Natural killer cell treated with Interleukin-12 subunit alpha and Interleukin-12 subunit beta and Interleukin-15 and Interleukin-18, amount 100 ng/mL, for 72 hours (primary cell): ENCODE measurements at regions not wholly inside any gene's neighbourhood (a gene's known extent, or its start where the extent isn't known, plus 50 kb on each side); places are given as distances from the start of the nearest gene placed in this dataset.

Experiments
- ATAC-seq, 2 donors: fragments of 150-1000 bp; cut with Tn5 transposase in 1 of 2; sonication (Bioruptor Pico), chemical (Tn5 transposase) in 1 of 2; 2 replicates each; pipeline ENCODE4 v1.10.0; 2021
- DNase-seq: peaks from one replicate; pipeline ENCODE4 v3.0.0; 2022; ENCODE audit warnings: low spot score
- H3K27ac Mint-ChIP-seq, 2 donors: 1 replicate in 1 of 2; 2 replicates in 1 of 2; pipeline ENCODE4 v1.8.0; 2022; ENCODE audit warnings: mixed read lengths in 2 of 2, mild to moderate bottlenecking in 1 of 2, moderate library complexity in 1 of 2
- H3K27me3 Mint-ChIP-seq, 2 donors: 1 replicate in 1 of 2; 2 replicates in 1 of 2; pipeline ENCODE4 v1.8.0; 2022; ENCODE audit warnings: mixed read lengths in 2 of 2
- H3K36me3 Mint-ChIP-seq: one replicate; pipeline ENCODE4 v1.8.0; 2022; ENCODE audit warnings: mixed read lengths
- H3K4me1 Mint-ChIP-seq, 2 donors: 1 replicate in 1 of 2; 2 replicates in 1 of 2; pipeline ENCODE4 v1.8.0; 2022; ENCODE audit warnings: low read depth in 2 of 2, mixed read lengths in 2 of 2, mild to moderate bottlenecking in 1 of 2
- H3K4me3 Mint-ChIP-seq: one replicate; pipeline ENCODE4 v1.8.0; 2022; ENCODE audit warnings: mixed read lengths
- H3K9me3 Mint-ChIP-seq: 2 replicates; pipeline ENCODE4 v1.8.0; 2022; ENCODE audit warnings: mixed read lengths

DNA sequence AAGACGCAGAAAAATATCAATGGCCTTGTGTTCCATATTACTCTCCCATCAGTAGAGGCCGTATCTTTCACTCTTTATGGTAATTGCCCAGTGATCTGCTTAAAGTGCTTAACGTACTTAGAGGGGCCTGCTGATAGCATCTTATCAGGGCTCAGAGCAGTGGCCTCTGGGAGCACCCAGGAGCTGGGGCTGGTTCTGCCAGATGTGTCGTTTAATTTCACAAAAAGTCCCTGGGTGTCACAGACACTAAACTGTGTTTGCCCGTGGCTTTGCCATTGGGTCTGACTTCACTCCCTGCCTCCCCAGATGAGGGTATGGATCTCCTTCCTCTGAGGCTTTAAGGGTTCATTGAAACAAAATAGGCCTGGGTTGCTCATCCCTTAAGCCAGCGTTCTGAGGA, 435.3 kb downstream of the GATA3 start:
- peaks cover 35 to 40% of the 10 kb centered on the region in 2 donors for H3K27me3 Mint-ChIP-seq
- DNase-seq: no peak
- H3K27ac Mint-ChIP-seq: no peak overlapping the region
- no peaks in the 10 kb centered on the region for H3K9me3 Mint-ChIP-seq
- H3K4me3 Mint-ChIP-seq: no peak overlapping the region
- no peaks in the 10 kb centered on the region for H3K4me1 Mint-ChIP-seq
- H3K36me3 Mint-ChIP-seq: no peaks in the 10 kb centered on the region
- ATAC-seq: no peak

GRCh38 chr10:8498290-8498689, 443.8 kb downstream of the GATA3 start:
- Mint-ChIP-seq H3K27ac (no peak overlapping the region), H3K27me3 (peaks cover 41 to 58% of the 10 kb centered on the region in 2 donors), H3K4me3 (no peak overlapping the region), H3K9me3 (no peaks in the 10 kb centered on the region), H3K4me1 (peaks cover 0 to 5% of the 10 kb centered on the region in 2 donors), H3K36me3 (no peaks in the 10 kb centered on the region)
- ATAC-seq (no peak), DNase-seq (no peak)

DNA sequence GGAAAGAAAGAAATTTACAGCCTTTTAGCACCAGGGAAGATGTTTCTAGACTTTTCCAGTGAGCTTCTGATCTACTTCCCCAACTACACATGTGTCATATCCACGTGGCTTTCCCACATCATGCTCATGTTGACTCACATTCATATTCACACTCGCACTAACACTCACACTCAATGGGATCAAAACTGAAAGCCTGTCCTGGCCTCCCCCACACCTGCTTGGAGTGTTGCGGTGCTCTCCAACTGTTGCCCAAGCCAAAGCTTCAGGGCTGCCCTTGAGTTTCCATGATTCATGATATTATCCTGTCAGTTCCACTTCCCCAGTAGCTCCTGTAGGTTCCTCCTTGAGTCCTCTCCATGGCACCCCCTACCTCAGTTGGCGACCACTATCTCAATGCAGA, 444.4 kb downstream of the GATA3 start:
- H3K4me1 Mint-ChIP-seq: peaks cover 0 to 5% of the 10 kb centered on the region in 2 donors
- H3K27me3 Mint-ChIP-seq: peaks cover 37 to 52% of the 10 kb centered on the region in 2 donors
- H3K36me3 Mint-ChIP-seq: no peaks in the 10 kb centered on the region
- DNase-seq: no peak
- H3K27ac Mint-ChIP-seq: no peak overlapping the region
- no peaks in the 10 kb centered on the region for H3K9me3 Mint-ChIP-seq
- H3K4me3 Mint-ChIP-seq: no peak overlapping the region
- no peak for ATAC-seq

GRCh38 chr10:8499312-8499711, 444.8 kb downstream of the GATA3 start:
- Mint-ChIP-seq H3K27ac (no peak overlapping the region), H3K36me3 (no peaks in the 10 kb centered on the region), H3K27me3 (peaks cover 34 to 50% of the 10 kb centered on the region in 2 donors), H3K4me3 (no peak overlapping the region), H3K9me3 (no peaks in the 10 kb centered on the region), H3K4me1 (peaks cover 0 to 5% of the 10 kb centered on the region in 2 donors)
- ATAC-seq (no peak), DNase-seq (no peak)

GRCh38 chr10:8499752-8500390, 445.4 kb downstream of the GATA3 start:
- peaks cover 30 to 50% of the 10 kb centered on the region in 2 donors for H3K27me3 Mint-ChIP-seq
- no peaks in the 10 kb centered on the region for H3K36me3 Mint-ChIP-seq
- no peaks in the 10 kb centered on the region for H3K9me3 Mint-ChIP-seq
- DNase-seq (no peak), ATAC-seq (no peak)
- H3K4me3 Mint-ChIP-seq: no peak overlapping the region
- no peak overlapping the region for H3K27ac Mint-ChIP-seq
- H3K4me1 Mint-ChIP-seq: peaks cover 0 to 5% of the 10 kb centered on the region in 2 donors

- no peak overlapping the region for H3K27ac Mint-ChIP-seq
- H3K36me3 Mint-ChIP-seq: no peaks in the 10 kb centered on the region
- no peaks in the 10 kb centered on the region for H3K9me3 Mint-ChIP-seq
- H3K27me3 Mint-ChIP-seq: peaks cover 30 to 49% of the 10 kb centered on the region in 2 donors
- ATAC-seq (no peak), DNase-seq (no peak)
- H3K4me1 Mint-ChIP-seq: peaks cover 0 to 5% of the 10 kb centered on the region in 2 donors
- H3K4me3 Mint-ChIP-seq: no peak overlapping the region
Measured at GRCh38 chr10:8502573-8502972, 448.1 kb downstream of the GATA3 start.

DNA sequence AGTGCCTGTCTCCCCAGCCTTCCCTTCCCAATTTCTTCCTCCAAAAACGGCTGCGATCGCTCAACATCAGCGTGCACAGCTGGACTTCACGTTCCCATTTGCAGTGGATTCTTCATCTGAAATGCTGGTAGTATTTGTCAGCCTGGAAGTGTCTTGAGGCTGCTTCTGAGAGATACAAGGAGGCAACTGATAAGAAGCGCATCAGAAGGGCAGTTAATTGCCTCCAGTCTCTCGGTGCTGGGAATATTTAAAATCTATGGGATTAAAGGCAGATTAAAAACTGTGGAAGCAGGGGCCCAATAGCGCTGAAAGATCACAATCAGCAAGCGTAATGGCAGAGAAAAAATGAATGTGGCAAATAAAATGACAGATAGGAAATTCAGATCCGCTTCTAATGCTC, 450.0 kb downstream of the GATA3 start:
- H3K9me3 Mint-ChIP-seq: no peaks in the 10 kb centered on the region
- no peak overlapping the region for H3K27ac Mint-ChIP-seq
- H3K27me3 Mint-ChIP-seq: peaks cover 25 to 44% of the 10 kb centered on the region in 2 donors

GRCh38 chr10:8507156-8507555, 452.7 kb downstream of the GATA3 start:
- H3K4me3 Mint-ChIP-seq: no peak overlapping the region
- H3K4me1 Mint-ChIP-seq: no peaks in the 10 kb centered on the region
- ATAC-seq (no peak), DNase-seq (no peak)
- no peaks in the 10 kb centered on the region for H3K9me3 Mint-ChIP-seq
- H3K36me3 Mint-ChIP-seq: no peaks in the 10 kb centered on the region
- H3K27me3 Mint-ChIP-seq: peaks cover 25 to 42% of the 10 kb centered on the region in 2 donors
- no peak overlapping the region for H3K27ac Mint-ChIP-seq

More for the DNA sequence above, 450.0 kb downstream of the GATA3 start:
- H3K4me3 Mint-ChIP-seq: no peak overlapping the region
- ATAC-seq: no peak
- peaks cover 0 to 5% of the 10 kb centered on the region in 2 donors for H3K4me1 Mint-ChIP-seq
- no peaks in the 10 kb centered on the region for H3K36me3 Mint-ChIP-seq
- no peak for DNase-seq

DNA sequence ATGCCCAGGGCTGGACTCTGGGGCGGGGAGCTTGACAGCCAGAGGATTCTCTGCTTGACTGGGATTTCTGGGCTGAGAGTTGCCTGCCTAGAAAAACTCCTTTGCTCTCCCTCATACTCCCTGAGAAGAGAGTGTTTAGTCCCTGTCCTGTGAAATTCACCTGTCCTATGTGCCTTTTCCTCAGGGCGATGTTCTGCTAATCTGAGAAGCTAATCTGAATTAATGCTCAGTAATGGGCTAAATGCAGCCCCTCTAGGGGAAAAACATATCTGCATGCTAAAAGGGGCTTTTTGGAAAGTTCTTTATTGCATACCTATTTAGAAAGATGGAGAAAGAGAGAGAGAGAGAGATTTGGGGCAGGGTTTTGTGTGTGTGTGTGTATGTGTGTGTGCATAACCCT, 454.4 kb downstream of the GATA3 start:
- DNase-seq (no peak), ATAC-seq (no peak)
- H3K9me3 Mint-ChIP-seq: no peaks in the 10 kb centered on the region
- H3K4me3 Mint-ChIP-seq: no peak overlapping the region
- H3K27me3 Mint-ChIP-seq: peaks cover 25 to 41% of the 10 kb centered on the region in 2 donors
- H3K36me3 Mint-ChIP-seq: no peaks in the 10 kb centered on the region
- no peak overlapping the region for H3K27ac Mint-ChIP-seq
- no peaks in the 10 kb centered on the region for H3K4me1 Mint-ChIP-seq

- H3K4me3 Mint-ChIP-seq: no peak overlapping the region
- peaks cover 21 to 32% of the 10 kb centered on the region in 2 donors for H3K27me3 Mint-ChIP-seq
Measured at GRCh38 chr10:8510471-8510870, 456.0 kb downstream of the GATA3 start.

GRCh38 chr10:8511026-8511425, 456.5 kb downstream of the GATA3 start:
- H3K27me3 Mint-ChIP-seq: peaks cover 17 to 32% of the 10 kb centered on the region in 2 donors

More at GRCh38 chr10:8510471-8510870, 456.0 kb downstream of the GATA3 start:
- Mint-ChIP-seq H3K27ac (no peak overlapping the region), H3K4me1 (no peaks in the 10 kb centered on the region), H3K36me3 (no peaks in the 10 kb centered on the region), H3K9me3 (no peaks in the 10 kb centered on the region)
- ATAC-seq: no peak
- DNase-seq: no peak

DNA sequence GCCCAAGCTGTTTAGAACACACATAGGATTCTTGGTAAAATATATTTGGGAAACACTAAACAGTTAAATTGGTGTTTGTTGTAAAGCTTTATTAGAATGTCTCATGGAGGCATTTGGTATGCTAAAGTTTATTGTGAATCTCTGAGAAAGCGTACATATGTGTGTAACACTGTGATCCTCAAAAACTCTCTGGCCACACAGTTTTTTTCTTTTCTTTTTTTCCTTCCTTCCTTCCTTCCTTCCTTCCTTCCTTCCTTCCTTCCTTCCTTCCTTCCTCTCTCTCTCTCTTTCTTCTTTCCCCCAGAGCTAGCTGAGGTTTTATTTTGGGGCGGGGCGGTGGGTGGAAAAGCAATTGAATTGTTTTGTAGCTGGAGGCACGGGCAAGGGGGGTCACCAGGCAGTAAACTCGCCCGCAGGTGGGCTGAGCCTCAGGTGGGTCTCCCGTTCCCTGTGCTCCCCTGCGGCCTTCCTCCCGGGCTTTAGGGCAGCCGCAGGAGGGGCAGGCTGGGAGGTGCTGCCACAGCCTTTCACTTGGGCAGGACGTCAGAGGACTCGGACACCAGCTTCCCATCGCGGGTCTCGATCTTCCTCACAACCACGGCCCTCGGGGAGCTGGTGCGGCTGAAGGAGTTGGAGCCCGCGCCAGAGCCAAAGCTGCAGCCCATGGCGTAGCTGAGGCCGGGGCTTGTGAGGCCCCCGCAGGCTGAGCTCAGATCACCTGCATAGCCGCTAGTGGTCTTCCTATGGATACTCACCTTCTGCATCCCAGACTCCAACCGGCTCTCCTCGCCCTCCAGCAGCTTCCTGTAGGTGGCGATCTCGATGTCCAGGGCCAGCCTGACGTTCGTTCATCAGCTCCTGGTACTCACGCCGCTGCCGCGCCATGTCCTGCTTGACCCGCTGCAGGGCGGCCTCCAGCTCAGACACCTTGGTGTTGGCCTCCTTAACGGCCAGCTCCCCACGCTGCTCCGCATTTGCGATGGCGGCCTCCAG, 459.0 kb downstream of the GATA3 start:
- Mint-ChIP-seq H3K4me1 (no peaks in the 10 kb centered on the region), H3K36me3 (no peaks in the 10 kb centered on the region), H3K4me3 (no peak overlapping the region), H3K9me3 (no peaks in the 10 kb centered on the region), H3K27me3 (peaks cover 17 to 22% of the 10 kb centered on the region in 2 donors), H3K27ac (no peak overlapping the region)
- ATAC-seq (no peak), DNase-seq (no peak)

More at GRCh38 chr10:8511026-8511425, 456.5 kb downstream of the GATA3 start:
- no peaks in the 10 kb centered on the region for H3K36me3 Mint-ChIP-seq
- no peaks in the 10 kb centered on the region for H3K9me3 Mint-ChIP-seq
- H3K4me1 Mint-ChIP-seq: no peaks in the 10 kb centered on the region
- H3K27ac Mint-ChIP-seq: no peak overlapping the region
- ATAC-seq (no peak), DNase-seq (no peak)
- no peak overlapping the region for H3K4me3 Mint-ChIP-seq

GRCh38 chr10:8520382-8520781, 465.9 kb downstream of the GATA3 start:
- Mint-ChIP-seq H3K4me1 (no peaks in the 10 kb centered on the region), H3K27me3 (peaks cover 20 to 23% of the 10 kb centered on the region in 2 donors), H3K36me3 (no peaks in the 10 kb centered on the region), H3K27ac (no peak overlapping the region), H3K9me3 (no peaks in the 10 kb centered on the region), H3K4me3 (no peak overlapping the region)
- no peak for DNase-seq
- no peak for ATAC-seq

DNA sequence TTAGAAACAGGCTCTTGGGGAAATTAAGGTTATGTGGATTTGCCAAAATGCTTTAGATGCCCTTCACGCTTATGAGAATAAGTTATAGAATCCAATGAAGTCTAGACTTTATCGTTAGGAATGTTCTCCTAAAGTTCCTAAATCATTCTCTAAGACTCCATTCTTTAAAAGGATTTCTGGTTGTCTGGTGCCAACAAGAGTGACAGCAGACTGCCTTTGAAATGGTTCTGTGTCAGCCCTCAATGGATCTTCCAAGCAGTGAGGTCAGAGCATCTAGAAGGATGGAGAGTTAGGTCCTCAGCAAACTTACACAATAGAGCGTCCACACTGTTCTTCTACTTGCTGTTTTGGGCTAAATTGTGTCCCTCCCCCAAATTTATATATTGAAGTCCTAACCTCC, 473.3 kb downstream of the GATA3 start:
- Mint-ChIP-seq H3K4me1 (no peaks in the 10 kb centered on the region), H3K4me3 (no peak overlapping the region), H3K27me3 (peaks cover 17 to 31% of the 10 kb centered on the region in 2 donors)

More for the DNA sequence above, 473.3 kb downstream of the GATA3 start:
- DNase-seq: no peak
- no peak for ATAC-seq
- Mint-ChIP-seq H3K9me3 (no peaks in the 10 kb centered on the region), H3K27ac (no peak overlapping the region), H3K36me3 (no peaks in the 10 kb centered on the region)
